Fibroblast of peridontal ligament (primary cell): ENCODE measurements at regions not wholly inside any gene's neighbourhood (a gene's known extent, or its start where the extent isn't known, plus 50 kb on each side); places are given as distances from the start of the nearest gene placed in this dataset.

Experiments used
- DNase-seq: peaks from one replicate; pipeline ENCODE4 v3.0.0-alpha.2; 2010; ENCODE audit errors: extremely low read depth

DNA sequence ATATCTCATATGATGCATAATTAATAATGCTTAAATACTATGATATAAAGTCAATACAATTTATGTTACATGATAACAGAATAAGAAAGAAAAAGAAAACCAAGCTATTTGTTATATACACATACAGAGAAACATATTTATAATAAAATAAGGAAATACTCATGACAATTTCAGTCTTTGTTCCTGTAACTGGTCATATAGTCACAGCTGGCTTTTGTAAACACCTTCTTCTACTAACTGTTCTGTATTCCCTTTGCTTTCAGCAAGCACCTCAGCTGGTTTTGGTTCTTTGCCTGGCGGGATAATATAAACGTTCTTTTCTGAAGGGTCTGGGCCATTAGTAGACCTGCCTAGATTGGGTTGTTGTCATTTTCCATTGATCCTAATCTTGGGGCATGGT, 158.5 kb downstream of the COPS8 start:
- DNase-seq: peak; percentile 16

DNA sequence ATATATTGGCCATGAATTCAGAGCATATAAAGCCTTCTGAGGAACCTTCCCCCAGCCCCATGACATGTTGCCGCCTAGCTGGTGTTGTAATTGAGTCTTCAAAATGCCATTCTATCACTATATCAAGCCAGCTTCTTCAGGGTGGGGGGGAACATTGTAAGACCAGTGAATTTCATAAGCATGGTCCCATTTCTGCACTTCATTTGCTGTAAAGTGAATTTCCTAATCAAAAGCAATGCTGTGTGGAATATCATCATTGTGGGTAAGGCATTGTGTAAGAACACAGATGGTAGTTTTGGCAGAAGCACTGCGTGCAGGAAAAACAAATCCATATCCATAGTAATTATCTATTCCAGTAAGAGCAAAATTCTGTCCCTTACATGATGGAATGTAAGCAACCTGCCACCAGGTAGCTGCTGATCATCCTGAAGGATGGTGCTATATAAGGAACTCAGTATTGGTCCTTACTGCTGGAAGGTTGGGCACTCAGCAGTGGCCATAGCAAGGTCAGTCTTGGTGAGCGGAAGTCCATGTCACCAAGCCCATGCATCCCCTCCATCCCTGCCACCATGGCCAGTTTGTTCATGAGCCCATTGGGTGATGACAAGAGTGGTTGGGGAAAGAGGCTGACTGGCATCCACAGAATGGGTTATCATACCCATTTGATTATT, 159.4 kb downstream of the COPS8 start:
- peak; percentile 99 for DNase-seq

DNA sequence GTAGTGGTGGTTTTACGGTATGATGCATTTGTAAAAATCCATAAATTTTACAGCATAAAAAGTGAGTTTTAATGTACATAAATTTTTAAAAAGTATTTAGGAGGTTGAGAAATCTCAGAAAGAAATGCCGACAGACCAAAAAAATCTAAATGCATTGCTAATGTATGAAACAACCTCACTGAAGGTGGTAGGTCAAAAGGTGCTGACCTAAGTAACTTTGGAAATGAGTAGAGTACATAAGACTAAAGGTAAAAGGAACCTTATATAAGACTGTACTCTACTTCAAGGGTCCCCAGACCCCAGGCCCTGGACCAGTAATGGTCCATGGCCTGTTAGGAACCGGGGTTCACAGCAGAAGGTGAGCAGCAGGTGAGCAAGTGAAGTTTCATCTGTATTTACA, 163.4 kb downstream of the COL6A3 start:
- no peak for DNase-seq

DNA sequence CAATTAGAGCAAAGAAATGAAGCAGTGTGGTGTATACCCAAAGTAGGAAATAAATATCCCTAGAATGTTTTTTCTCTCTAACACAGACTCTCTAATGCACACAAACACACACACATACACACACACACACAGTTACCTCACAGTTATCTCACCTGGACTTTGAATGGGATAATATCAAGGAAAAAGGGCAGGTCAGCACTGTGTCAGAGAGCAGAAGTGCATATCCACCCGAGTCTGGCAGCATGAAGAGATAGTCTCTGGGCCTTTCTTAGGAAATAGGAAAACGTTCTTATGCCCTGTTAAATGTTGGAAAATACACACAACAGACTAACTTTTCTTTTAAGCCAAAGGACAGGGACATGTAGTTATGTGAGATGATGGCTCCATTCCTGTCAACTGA, 162.0 kb downstream of the COL6A3 start:
- DNase-seq: no peak

DNA sequence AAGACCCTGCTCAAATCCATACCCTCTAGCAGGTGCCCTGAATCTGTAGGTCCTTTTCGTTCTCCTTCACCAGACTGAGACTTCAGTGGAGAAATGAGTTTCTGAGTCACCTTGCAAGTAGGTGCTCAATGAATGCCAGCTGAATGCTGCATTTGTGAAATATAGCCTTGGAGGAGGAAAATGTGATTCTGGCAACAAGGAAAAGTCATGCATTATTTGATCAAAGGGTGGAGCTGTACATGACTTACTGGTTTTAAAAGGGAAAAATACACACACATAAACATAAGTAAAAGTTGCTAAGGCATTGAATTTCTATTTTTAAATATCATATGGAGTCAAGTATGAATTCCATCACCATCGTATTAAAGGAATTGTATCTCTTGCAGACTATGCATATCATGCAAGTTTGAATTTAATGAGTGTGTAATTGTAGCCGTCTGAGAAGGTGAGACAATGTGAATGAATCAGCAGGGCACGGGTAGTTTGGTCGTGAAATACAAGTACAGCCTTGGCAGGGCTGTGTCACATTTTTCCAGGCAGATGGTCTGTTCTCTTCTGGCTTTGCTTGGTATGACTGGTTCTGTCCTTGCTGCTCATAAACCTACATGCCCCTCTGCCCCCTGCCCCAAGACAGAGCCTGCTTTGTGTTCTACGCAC, 160.8 kb downstream of the COL6A3 start:
- peak; percentile 52 for DNase-seq

DNA sequence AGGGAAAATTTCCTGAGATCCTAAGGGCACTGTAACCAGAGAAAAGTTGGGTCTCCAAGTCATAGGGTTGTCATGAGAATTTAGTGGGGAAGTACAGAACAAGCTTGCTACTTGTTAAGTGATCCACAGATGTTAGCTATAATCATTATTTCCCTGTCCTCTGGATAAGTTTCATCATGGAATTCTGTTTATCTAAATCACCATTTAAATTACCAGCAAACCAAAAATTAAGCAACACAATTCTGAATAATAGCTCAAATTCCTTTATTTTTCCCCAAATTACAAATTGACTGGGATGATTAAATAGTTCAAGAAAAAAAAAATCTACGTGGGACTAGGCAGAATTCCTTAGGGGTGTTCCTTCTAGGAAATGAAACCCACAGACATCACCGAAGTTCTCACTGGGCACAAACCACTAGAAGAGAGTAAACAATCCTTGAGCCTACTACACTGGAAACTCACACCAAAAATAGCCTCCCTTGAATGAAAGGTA, 159.5 kb downstream of the COL6A3 start:
- peak; percentile 96 for DNase-seq

DNA sequence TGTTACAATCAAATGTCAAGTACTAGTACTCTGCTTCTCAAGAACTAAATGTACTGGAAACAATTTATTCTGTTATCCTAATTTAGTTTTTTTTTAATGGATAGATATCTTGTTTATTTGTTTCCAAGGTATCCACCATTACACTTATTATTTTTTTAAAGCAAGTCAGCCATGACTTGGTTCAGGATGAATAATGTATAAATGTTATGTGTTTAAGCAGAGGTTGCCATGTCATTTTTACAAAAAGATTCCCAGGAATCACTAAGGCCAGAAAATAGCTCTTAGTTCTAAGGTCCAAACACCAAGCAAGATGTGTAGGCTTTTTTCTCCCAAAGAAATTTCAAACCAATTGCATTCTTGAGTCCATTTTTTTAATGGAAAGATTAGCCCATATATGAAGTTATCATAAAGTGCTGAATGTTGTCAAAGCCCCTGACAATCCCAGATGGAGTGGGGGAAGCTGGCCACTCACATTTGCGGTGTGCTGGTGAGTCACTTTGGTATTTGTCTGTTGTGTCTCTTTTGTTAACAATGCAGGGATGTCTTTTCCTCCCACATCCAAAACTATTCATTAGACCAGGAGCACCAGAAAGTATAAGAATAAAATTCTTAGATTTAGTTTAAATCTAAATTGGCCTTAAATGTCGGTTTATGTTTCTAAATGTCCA, 158.9 kb downstream of the COL6A3 start:
- peak; percentile 68 for DNase-seq

DNA sequence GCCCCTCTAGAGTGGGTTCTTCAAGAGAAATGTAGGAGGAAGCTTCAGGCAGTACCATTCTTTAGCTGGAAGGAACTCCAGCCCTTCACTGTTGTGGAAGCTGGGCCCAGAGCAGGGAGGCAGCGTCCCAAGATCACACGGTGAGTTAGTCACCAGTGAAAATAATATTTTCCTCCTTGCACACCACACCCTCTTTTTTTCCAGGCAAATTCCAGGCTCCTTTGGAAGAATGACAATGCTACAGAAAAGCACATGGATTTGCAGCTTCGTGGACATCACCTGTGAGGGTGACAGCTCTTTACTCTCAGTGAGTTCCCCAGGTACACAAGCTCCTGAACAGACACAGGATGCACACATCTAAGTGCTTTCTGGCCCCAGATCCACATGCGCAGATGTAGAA, 157.1 kb downstream of the COL6A3 start:
- DNase-seq: peak; percentile 83

DNA sequence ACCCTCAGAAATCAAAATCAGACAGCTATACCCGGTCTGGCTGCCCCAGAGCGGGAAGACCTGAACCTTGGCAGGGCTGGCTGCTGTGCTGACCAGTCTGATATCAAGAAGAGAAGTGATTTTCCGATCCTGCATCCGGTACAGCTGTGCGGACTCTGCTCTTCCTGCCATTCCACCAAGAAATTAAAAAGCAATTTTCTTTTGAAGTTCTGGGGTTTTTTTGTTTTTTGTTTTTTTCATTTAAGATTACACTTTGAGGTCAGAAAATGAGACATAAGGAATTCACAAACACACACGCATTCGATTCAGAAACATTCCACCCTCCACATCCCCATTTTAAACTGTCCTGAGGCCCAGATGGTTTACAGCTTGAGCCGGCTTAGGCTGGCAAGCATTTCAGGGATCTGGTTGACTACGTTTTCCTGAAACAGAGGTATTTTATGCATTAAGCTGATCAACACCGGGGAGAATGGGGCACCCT, 156.5 kb downstream of the COL6A3 start:
- DNase-seq: peak; percentile 89

DNA sequence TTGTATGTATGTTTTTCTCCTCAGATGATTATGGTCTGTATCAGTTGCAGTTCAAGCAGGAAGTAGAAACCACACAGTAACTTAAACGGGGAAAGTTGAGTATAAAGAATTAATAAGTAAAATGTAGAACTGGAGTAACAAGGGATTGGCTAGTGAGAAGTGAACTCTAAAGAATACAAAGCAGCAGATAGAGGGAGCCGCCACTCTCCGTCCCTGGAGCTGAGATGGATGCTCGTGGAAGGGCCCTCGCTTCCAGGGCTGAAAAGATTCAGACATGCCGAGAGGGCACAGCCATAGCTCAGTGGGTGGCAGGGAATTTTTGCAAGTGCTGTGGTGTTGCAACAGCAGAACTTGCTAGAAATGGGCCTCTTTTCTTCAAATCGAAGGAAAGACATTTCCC, 155.8 kb downstream of the COL6A3 start:
- DNase-seq: peak; percentile 31

DNA sequence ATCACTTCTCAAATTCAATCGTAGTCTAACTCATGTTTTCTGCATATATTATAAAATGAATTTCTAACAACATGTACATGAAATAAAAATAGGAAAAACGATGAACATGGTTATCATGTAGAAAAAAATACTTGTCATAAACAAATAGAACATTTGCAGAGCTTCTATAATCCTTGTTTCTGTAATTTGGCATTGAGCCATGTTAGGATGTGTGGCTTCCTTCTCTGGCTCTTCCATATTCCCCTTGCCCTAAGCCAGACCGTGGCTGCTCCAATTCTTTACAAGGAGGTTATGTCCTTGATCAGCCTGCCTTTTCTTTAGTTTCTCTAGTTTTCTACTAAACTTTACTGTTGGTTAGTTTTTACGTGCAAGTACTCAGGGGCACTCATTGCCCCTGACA, 155.3 kb downstream of the COL6A3 start:
- DNase-seq: no peak

DNA sequence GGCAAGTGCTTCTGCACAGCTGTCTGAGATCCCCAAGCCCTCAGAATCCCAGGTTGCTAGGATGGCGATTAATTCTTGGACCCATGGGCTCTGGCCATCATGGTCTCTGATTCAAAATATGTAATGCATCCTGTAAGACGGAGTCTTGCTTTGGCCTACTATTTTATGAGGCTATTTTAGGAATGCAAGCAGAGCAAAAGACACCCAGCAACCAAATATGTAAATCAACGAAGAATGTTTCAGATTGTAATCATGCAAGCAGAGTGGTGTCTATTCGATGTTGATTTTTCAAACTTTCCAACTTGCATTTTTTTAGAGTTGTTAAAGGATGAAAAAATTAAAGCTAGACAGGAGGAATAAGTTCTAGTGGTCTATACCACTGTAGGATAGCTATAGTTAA, 154.8 kb downstream of the COL6A3 start:
- peak; percentile 78 for DNase-seq

DNA sequence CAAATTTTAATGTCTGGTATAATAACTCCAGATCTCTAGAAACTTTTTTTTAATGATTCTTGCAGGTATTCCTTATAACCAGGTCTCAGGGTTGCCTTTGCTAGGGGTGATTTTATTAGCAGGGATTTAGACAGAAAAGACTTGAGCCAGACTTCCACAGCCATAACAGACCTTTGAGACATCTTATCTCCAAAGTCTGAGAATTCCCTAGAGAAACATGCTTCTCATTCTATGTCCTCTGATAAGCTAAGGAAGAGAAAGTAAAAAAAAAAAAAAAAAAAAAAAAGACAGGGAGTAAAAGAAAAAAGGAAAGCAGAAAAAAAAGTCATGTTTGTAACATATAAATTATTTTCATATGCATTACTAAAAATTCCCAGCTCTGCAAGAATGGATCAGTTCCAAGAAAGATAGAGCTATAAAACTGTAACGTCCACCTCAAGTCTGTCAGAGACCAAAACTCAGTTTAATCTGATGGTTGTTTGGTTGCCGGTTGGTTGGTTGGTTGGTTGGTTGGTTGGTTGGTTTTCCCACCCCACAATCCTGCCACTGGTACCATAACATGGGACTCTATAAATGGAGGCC, 153.8 kb downstream of the COL6A3 start:
- peak; percentile 23 for DNase-seq

DNA sequence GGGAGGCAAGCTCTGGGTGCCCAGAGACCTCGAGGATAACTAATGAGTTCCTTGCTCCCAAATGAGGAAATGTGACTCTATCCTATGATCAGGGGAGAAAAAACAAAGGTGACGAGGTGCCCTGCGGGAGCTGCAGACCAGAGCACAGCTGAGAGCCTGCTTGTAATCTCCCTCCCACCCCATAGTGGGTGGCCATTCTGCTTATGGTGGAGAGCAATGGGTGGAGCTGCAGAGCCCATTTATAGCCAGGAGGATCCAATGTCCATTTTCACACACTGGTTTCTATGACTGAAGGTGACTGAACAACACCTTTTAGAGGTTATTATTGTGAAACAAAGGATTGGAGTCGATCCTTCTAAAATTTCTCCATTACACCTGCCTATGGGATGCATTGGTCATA, 153.3 kb downstream of the COL6A3 start:
- DNase-seq: no peak

DNA sequence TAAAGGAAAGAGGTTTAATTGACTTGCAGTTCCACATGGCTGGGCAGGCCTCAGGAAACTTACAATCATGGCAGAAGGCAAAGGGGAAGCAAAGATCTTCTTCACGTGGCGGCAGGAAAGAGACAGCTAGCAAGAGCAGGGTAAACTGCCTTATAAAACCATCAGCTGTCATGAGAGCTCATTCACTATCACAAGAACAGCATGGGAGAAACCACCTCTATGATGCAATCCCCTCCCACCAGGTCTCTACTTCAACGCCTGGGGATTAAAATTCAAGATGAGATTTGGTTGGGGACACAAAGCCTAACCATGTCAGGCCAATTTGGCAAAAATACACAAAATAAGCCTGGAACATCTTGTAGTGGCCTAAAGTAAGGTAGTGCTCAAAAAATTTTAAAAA, 152.6 kb downstream of the COL6A3 start:
- no peak for DNase-seq

DNA sequence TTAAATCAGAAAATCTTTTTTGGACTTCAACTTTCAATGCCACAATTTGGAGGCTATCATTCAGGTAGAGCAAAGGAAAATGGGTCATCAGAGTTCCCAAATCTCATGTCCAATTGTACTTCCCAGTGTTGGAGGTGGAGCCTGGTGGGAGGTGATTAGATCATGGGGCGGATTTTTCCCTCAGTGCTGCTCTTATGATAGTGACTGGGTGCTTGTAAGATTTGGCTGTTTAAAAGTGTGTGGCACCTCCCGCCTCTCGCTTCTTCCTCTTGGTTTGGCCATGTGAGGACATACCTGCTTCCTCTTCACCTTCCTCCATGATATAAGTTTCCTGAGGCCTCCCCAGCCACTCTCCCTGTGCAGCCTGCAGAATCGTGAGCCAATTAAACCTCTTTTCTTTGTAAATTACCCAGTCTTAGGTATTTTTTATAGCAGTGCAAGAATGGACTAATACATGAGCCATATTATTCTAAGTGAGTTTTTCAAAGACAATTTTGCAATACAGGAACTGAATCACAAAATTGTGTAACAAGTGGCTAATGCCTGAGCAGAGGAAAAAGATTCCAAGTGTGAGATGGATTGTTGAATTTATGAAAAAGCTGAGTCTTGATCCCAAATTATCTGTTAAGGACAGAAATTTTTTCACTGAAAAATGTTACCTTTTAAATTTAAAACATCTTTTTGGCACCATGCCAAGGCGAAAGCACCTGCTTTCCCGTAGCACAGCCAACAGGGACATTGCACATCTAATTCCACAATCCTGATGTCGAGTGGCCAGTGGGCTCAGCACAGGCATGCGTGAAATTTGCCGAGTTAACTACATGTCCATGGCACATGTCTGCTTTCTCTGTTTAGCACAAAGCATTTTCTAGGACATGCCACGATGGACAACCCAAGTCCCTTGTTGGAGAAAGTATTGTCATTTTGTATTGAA, 150.9 kb downstream of the COL6A3 start:
- DNase-seq: peak; percentile 89

DNA sequence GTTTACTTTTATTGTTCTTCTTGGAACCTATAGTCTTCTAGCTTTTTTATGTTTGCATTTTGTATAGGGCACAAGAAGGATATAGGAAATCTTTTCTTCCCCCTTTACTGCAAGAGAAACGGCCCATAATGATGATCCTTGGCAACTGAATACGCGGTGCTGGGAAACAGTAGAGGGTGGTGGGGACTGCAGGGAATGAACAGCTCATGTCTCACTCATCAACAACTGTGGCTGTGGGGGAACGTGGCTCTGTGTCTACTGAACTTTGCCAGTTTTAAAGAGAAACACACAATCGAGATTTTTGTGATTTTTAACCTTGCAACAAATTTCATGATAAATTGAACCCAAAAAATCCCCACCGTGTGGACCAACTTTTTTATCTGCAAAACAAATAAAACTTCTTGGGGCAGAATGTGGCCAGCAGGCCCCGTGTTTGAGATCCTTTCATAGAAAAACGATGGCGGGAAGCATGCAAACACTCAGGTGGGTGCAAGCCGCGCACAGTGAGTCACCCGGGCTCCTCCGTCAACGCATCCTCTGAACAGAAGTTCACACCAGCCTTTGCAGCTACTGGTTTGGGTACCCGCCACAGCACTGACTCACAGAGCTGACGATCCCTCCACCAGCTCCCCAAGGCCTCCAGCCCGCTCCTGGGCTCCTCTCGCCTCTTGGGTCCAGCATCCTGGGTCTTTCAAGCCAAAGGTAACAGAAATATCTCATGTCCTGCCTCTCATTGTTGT, 149.3 kb downstream of the COL6A3 start:
- peak; percentile 83 for DNase-seq

DNA sequence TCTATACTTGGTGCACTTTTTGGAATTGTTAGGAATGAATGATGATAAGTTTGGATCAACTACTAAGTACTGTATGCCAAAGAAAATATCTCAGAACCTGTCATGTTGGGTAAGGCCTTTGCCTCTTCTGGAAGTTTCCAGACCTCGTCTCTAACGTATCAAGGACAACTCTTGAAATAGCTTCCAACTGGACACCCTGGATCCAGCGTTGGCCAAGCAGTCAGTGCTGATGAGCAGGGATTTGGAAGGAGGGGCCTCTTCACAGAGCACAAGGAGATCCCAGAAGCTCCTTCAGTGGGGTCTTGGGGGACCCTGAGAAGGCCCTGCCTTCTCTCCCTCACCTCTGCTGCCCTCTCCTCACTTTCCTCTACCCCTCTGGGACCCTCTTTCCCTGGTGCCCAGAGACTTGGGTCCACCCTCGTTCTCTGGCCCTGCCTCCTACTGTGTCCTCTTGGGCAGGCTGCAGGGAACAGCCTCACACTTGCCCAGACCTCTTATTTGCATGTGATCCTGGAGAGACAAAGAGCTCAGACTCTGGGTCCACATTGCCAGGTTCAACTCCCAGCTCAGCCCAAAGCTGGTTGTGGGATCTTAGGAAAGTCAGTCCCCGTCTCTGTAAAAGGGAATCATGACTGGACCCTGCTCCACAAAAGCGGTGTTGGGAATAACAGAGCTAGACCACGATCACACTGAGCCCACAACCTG, 145.8 kb downstream of the COL6A3 start:
- no peak for DNase-seq

DNA sequence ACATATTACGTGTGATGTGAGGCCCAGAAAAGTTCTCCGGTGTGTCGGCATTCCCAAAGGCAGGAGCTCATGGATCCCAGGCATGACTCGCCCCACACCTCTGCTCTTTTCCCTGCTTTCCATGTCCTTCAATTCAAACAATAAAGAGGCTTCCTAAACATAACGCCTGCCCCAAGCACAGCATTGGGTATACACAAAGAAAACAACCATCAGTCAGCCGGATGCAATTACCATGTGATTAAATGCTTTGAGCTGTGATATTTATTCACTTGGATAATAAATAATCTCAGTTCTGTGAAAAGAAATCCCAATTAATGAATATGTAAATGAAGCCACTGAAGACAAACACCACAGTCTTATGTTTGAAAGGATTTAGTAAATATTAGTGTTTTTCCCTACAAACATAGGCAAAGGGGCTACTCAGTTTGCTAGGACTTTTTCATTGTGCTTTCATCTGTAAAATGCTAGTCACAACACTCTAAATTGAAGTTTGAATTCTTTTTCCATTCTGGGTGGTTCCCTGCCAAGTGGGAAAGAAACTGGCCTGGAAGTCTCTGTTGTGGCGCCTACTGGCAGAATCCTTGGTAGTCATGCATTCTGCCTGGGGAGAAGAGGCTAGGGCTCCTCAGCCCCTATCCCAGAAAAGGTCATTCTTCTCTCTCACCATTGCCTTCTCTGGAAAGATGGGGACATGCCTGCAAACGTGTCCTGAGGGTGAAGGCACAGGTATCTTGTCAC, 144.7 kb downstream of the COL6A3 start:
- peak; percentile 23 for DNase-seq
